IMR-90 (cell line): ENCODE measurements at regions not wholly inside any gene's neighbourhood (a gene's known extent, or its start where the extent isn't known, plus 50 kb on each side); places are given as distances from the start of the nearest gene placed in this dataset.

Experiments used
- ATAC-seq: fragments of 200-7000 bp; cut with Tn5 transposase; 2 replicates; pipeline ENCODE4 v1.9.1; 2020; ENCODE audit warnings: low read depth, mild to moderate bottlenecking, moderate library complexity
- BruUV-seq: library from RNA; stranded (reverse); fragments of 400-500 nt; replicated peaks from 2 replicates; lab custom pipeline; 2021; lab: Mats Ljungman, UMichigan
- CTCF ChIA-PET: fragments of 300-600 bp; formaldehyde crosslinking; extraction: SDS; loops from one replicate; lab custom pipeline; 2021; ENCODE audit warnings: antibody characterized with exemption; lab: Yijun Ruan, JAX
- POLR2A ChIA-PET: fragments of 300-600 bp; sonication (Branson Sonifier 250); formaldehyde crosslinking; loops from one replicate; lab custom pipeline; 2022; ENCODE audit warnings: antibody characterized with exemption; ENCODE audit not compliant: unreplicated experiment; lab: Charles Lee
- DNase-seq: peaks from one replicate; pipeline ENCODE4 v3.0.0; 2013
- H2AFZ ChIP-seq: replicated peaks from 2 replicates; pipeline ENCODE3; 2013; ENCODE audit warnings: low read length, mild to moderate bottlenecking; ENCODE audit not compliant: poor library complexity
- H2AK5ac ChIP-seq: 2 replicates; pipeline ENCODE4 v1.6.1; 2013; ENCODE audit warnings: low read depth, low read length, inconsistent platforms
- H2AK9ac ChIP-seq: replicated peaks from 2 replicates; pipeline ENCODE3; 2013; ENCODE audit warnings: mild to moderate bottlenecking, low read depth, low read length, moderate library complexity; ENCODE audit not compliant: poor library complexity
- H2BK120ac ChIP-seq: 2 replicates; pipeline ENCODE4 v1.6.1; 2013; ENCODE audit warnings: low read depth, low read length, inconsistent platforms
- H2BK15ac ChIP-seq: 3 replicates; pipeline ENCODE4 v1.6.1; 2013; ENCODE audit warnings: low read depth, low read length, inconsistent platforms
- H2BK20ac ChIP-seq: 2 replicates; pipeline ENCODE4 v1.6.1; 2013; ENCODE audit warnings: low read depth, mild to moderate bottlenecking, inconsistent platforms, low read length, moderate library complexity
- H2BK5ac ChIP-seq: 2 replicates; pipeline ENCODE4 v1.6.1; 2013; ENCODE audit warnings: mild to moderate bottlenecking, low read depth, low read length, inconsistent platforms; ENCODE audit not compliant: poor library complexity, severe bottlenecking
- H3K14ac ChIP-seq: replicated peaks from 2 replicates; pipeline ENCODE4 v1.6.1; 2013; ENCODE audit warnings: low read depth, low read length, inconsistent platforms
- H3K18ac ChIP-seq: 2 replicates; pipeline ENCODE4 v1.6.1; 2013; ENCODE audit warnings: low read depth, low read length, control low read depth
- H3K23ac ChIP-seq: 2 replicates; pipeline ENCODE4 v1.6.1; 2013; ENCODE audit warnings: low read depth, low read length, inconsistent platforms
- H3K27ac ChIP-seq: 2 replicates; pipeline ENCODE4 v1.5.1; 2013; ENCODE audit warnings: mild to moderate bottlenecking, control low read depth, low read length; ENCODE audit not compliant: insufficient read depth
- H3K27me3 ChIP-seq: 2 replicates; pipeline ENCODE4 v1.6.1; 2013; ENCODE audit warnings: low read length; ENCODE audit not compliant: control insufficient read depth, insufficient read depth
- H3K36me3 ChIP-seq: 2 replicates; pipeline ENCODE4 v1.6.1; 2013; ENCODE audit warnings: low read length, mixed read lengths; ENCODE audit not compliant: control insufficient read depth, insufficient read depth
- H3K4ac ChIP-seq: 2 replicates; pipeline ENCODE4 v1.6.1; 2013; ENCODE audit warnings: low read depth, low read length, inconsistent platforms
- H3K4me1 ChIP-seq: 2 replicates; pipeline ENCODE4 v1.6.1; 2013; ENCODE audit warnings: low read length, mixed read lengths; ENCODE audit not compliant: control insufficient read depth, insufficient read depth
- H3K4me2 ChIP-seq: 2 replicates; pipeline ENCODE4 v1.6.1; 2013; ENCODE audit warnings: low read depth, mild to moderate bottlenecking, control low read depth, low read length, moderate library complexity
- H3K4me3 ChIP-seq: 2 replicates; pipeline ENCODE4 v1.5.1; 2013; ENCODE audit warnings: low read depth, mild to moderate bottlenecking, control low read depth, low read length, moderate library complexity; ENCODE audit not compliant: insufficient read depth
- H3K56ac ChIP-seq: 2 replicates; pipeline ENCODE4 v1.6.1; 2013; ENCODE audit warnings: low read length, inconsistent platforms; ENCODE audit not compliant: insufficient read depth; ENCODE audit errors: extremely low read depth
- H3K79me1 ChIP-seq, 2 experiments: 2 replicates each; pipeline ENCODE4 v1.6.1; 2013; ENCODE audit warnings: low read length in 2 of 2, inconsistent platforms in 1 of 2, low read depth in 1 of 2
- H3K9ac ChIP-seq: 2 replicates; pipeline ENCODE4 v1.6.1; 2013; ENCODE audit warnings: low read depth, low read length, control low read depth
- H3K9me1 ChIP-seq: 2 replicates; pipeline ENCODE4 v1.6.1; 2013; ENCODE audit warnings: low read length, inconsistent platforms; ENCODE audit not compliant: insufficient read depth
- H3K9me3 ChIP-seq: 2 replicates; pipeline ENCODE4 v1.6.1; 2013; ENCODE audit warnings: low read length; ENCODE audit not compliant: control insufficient read depth, insufficient read depth
- H4K20me1 ChIP-seq: 2 replicates; pipeline ENCODE4 v1.6.1; 2013; ENCODE audit warnings: low read length, inconsistent platforms; ENCODE audit not compliant: insufficient read depth
- H4K5ac ChIP-seq: 2 replicates; pipeline ENCODE4 v1.6.1; 2013; ENCODE audit warnings: mild to moderate bottlenecking, low read depth, low read length, control low read depth
- H4K8ac ChIP-seq, 2 experiments: 2 replicates each; pipeline ENCODE4 v1.6.1; 2013; ENCODE audit warnings: low read depth in 2 of 2, low read length in 2 of 2, control low read depth in 1 of 2, inconsistent platforms in 1 of 2
- H4K91ac ChIP-seq: 2 replicates; pipeline ENCODE4 v1.6.1; 2013; ENCODE audit warnings: low read depth, low read length, inconsistent platforms; ENCODE audit not compliant: insufficient read depth
- BHLHE40 ChIP-seq: fragments of 150-350 bp; IDR thresholded peaks from 2 replicates; pipeline ENCODE4 v1.6.1; 2016; ENCODE audit warnings: mild to moderate bottlenecking, low read depth, low read length
- CEBPB ChIP-seq: IDR thresholded peaks from 2 replicates; pipeline ENCODE4 v1.6.1; 2012; ENCODE audit warnings: low read depth, low read length, improper control_type of control experiment
- CHD1 ChIP-seq: IDR thresholded peaks from 2 replicates; pipeline ENCODE4 v1.6.1; 2012; ENCODE audit warnings: low read depth, low read length, improper control_type of control experiment
- FOS ChIP-seq: fragments of 150-350 bp; IDR thresholded peaks from 2 replicates; pipeline ENCODE4 v1.6.1; 2016; ENCODE audit warnings: low read depth, low read length
- MAFK ChIP-seq: IDR thresholded peaks from 2 replicates; pipeline ENCODE4 v1.6.1; 2012; ENCODE audit warnings: low read depth, low read length, improper control_type of control experiment
- MAZ ChIP-seq: IDR thresholded peaks from 2 replicates; pipeline ENCODE4 v1.6.1; 2012; ENCODE audit warnings: low read depth, mild to moderate bottlenecking, low read length, improper control_type of control experiment, moderate library complexity, borderline replicate concordance
- MXI1 ChIP-seq: IDR thresholded peaks from 2 replicates; pipeline ENCODE4 v1.6.1; 2012; ENCODE audit warnings: low read depth, mild to moderate bottlenecking, low read length, moderate library complexity, borderline replicate concordance
- NFE2L2 ChIP-seq: fragments of 150-350 bp; IDR thresholded peaks from 2 replicates; pipeline ENCODE4 v1.6.1; 2016; ENCODE audit warnings: low read depth, mild to moderate bottlenecking, low read length
- POLR2A ChIP-seq: IDR thresholded peaks from 2 replicates; pipeline ENCODE4 v1.6.1; 2012; ENCODE audit warnings: mild to moderate bottlenecking, low read depth, low read length
- RAD21 ChIP-seq: IDR thresholded peaks from 2 replicates; pipeline ENCODE4 v1.6.1; 2012; ENCODE audit warnings: low read length, improper control_type of control experiment
- RCOR1 ChIP-seq: IDR thresholded peaks from 2 replicates; pipeline ENCODE4 v1.6.1; 2012; ENCODE audit warnings: mild to moderate bottlenecking, low read length, improper control_type of control experiment; ENCODE audit not compliant: insufficient replicate concordance
- RFX5 ChIP-seq: IDR thresholded peaks from 2 replicates; pipeline ENCODE4 v1.8.0; 2012; ENCODE audit warnings: low read depth, mild to moderate bottlenecking, low read length, moderate library complexity
- SMC3 ChIP-seq: fragments of 150-350 bp; IDR thresholded peaks from 2 replicates; pipeline ENCODE4 v1.6.1; 2016; ENCODE audit warnings: low read depth, mild to moderate bottlenecking, antibody characterized with exemption, low read length, moderate library complexity
- WGBS, 2 experiments: methylation state at CpG; one replicate each; pipeline versions ENCODE4 v1.1.5 to v1.1.7; 2013; ENCODE audit warnings: missing lambda C conversion rate in 2 of 2; ENCODE audit not compliant: insufficient read length in 1 of 2; ENCODE audit errors: extremely low coverage in 2 of 2; 5-methylcytosine and 5-hydroxymethylcytosine counted together
- dilution Hi-C: fragments of 300-500 bp; cut with HindIII; formaldehyde crosslinking; loops from one replicate; pipeline ENCODE4 v1.14.3; 2018; ENCODE audit warnings: low sequenced_read_pairs; ENCODE audit not compliant: unreplicated experiment
- in situ Hi-C: fragments of 300-500 bp; cut with MboI; formaldehyde crosslinking; loops from 3 replicates; pipeline ENCODE4 v1.14.3; 2019; ENCODE audit warnings: low sequenced_read_pairs, inconsistent platforms, mixed read lengths
- intact Hi-C: fragments of 100-400 bp; cut with micrococcal nuclease; formaldehyde crosslinking; loops from 2 replicates; pipeline ENCODE4 v1.10.0; 2022
- TF ChIP-seq, protein P1 (sequence below): fragments of 150-350 bp; IDR thresholded peaks from 2 replicates; pipeline ENCODE4 v1.6.1; 2016; ENCODE audit warnings: low read depth, mild to moderate bottlenecking, low read length, moderate library complexity, borderline replicate concordance
- TF ChIP-seq, protein P2 (sequence below): conservative IDR thresholded peaks from 2 replicates; pipeline ENCODE4 v1.5.1; 2012; ENCODE audit warnings: mild to moderate bottlenecking, low read depth, low read length, improper control_type of control experiment
- TF ChIP-seq, protein P3 (sequence below): fragments of 150-350 bp; IDR thresholded peaks from 2 replicates; pipeline ENCODE4 v1.6.1; 2017; ENCODE audit warnings: mild to moderate bottlenecking, antibody characterized with exemption, low read length, low read depth

DNA sequence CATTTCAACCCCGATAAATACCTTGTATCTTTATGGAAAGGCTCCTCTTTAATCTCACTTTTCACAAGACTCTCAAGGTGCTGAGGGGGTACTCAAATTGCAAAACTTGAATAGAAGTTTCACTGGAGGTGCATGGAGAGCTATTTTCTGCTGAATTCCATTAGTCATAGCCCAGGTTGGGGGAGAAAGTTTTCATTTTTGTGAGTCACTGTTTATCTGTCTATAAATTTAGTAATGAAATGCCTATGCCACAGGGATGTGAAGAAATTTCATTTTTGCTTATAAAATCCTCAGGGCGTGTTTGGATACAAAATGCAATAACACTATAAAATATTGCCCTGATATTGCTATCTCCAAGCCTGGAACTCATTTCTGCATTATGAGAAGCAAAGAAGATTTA, 346.3 kb downstream of the LRATD1 start:
- H3K4me3 ChIP-seq, result no peak overlapping the region
- no peaks in the 10 kb centered on the region for H3K36me3 ChIP-seq
- H3K4me2 ChIP-seq, result no peak overlapping the region
- intact Hi-C loops, result no loop called here
- TF ChIP-seq CEBPB (no peak), CHD1 (no peak), BHLHE40 (no peak), MAFK (no peak), SMC3 (no peak), FOS (no peak), NFE2L2 (no peak), RAD21 (no peak), MAZ (no peak), RFX5 (no peak), POLR2A (no peak), MXI1 (no peak), RCOR1 (no peak)
- TF ChIP-seq, protein P1, sequence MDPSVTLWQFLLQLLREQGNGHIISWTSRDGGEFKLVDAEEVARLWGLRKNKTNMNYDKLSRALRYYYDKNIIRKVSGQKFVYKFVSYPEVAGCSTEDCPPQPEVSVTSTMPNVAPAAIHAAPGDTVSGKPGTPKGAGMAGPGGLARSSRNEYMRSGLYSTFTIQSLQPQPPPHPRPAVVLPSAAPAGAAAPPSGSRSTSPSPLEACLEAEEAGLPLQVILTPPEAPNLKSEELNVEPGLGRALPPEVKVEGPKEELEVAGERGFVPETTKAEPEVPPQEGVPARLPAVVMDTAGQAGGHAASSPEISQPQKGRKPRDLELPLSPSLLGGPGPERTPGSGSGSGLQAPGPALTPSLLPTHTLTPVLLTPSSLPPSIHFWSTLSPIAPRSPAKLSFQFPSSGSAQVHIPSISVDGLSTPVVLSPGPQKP, result no peak
- TF ChIP-seq, protein P2, sequence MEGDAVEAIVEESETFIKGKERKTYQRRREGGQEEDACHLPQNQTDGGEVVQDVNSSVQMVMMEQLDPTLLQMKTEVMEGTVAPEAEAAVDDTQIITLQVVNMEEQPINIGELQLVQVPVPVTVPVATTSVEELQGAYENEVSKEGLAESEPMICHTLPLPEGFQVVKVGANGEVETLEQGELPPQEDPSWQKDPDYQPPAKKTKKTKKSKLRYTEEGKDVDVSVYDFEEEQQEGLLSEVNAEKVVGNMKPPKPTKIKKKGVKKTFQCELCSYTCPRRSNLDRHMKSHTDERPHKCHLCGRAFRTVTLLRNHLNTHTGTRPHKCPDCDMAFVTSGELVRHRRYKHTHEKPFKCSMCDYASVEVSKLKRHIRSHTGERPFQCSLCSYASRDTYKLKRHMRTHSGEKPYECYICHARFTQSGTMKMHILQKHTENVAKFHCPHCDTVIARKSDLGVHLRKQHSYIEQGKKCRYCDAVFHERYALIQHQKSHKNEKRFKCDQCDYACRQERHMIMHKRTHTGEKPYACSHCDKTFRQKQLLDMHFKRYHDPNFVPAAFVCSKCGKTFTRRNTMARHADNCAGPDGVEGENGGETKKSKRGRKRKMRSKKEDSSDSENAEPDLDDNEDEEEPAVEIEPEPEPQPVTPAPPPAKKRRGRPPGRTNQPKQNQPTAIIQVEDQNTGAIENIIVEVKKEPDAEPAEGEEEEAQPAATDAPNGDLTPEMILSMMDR, result no peak
- TF ChIP-seq, protein P3, sequence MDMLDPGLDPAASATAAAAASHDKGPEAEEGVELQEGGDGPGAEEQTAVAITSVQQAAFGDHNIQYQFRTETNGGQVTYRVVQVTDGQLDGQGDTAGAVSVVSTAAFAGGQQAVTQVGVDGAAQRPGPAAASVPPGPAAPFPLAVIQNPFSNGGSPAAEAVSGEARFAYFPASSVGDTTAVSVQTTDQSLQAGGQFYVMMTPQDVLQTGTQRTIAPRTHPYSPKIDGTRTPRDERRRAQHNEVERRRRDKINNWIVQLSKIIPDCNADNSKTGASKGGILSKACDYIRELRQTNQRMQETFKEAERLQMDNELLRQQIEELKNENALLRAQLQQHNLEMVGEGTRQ, result no peak
- whole genome bisulfite sequencing, 2 experiments, result 100% methylated on average over 1 of the region's 2 CpGs; no CpG with 5 or more reads in 1 of the 2 experiments
- no peak overlapping the region for H3K56ac ChIP-seq
- BruUV-seq, result no TSS peak
- H3K9ac ChIP-seq, result no peak overlapping the region
- H4K91ac ChIP-seq, result no peak overlapping the region
- dilution Hi-C loops, result no loop called here
- no peak overlapping the region for H2AK5ac ChIP-seq
- H2BK5ac ChIP-seq, result no peak overlapping the region
- no peaks in the 10 kb centered on the region for H3K9me3 ChIP-seq
- H3K9me1 ChIP-seq, result no peaks in the 10 kb centered on the region
- no peak overlapping the region for H2AK9ac ChIP-seq
- no peaks in the 10 kb centered on the region for H4K20me1 ChIP-seq
- H3K27ac ChIP-seq, result no peak overlapping the region
- no peak overlapping the region for H2BK120ac ChIP-seq
- ATAC-seq (no peak), DNase-seq (no peak)
- no peaks in the 10 kb centered on the region for H3K79me1 ChIP-seq
- H3K4me1 ChIP-seq, result no peaks in the 10 kb centered on the region
- H4K5ac ChIP-seq, result no peak overlapping the region
- H3K14ac ChIP-seq, result no peak overlapping the region
- H3K23ac ChIP-seq, result no peak overlapping the region
- no peak overlapping the region for H3K4ac ChIP-seq
- H4K8ac ChIP-seq, result no peak overlapping the region
- no peak overlapping the region for H2BK20ac ChIP-seq
- in situ Hi-C loops, result no loop called here
- no peak overlapping the region for H3K18ac ChIP-seq
- ChIA-PET CTCF (no interaction called here), POLR2A (no interaction called here)
- no peak overlapping the region for H2BK15ac ChIP-seq
- no peak overlapping the region for H2AFZ ChIP-seq
- no peaks in the 10 kb centered on the region for H3K27me3 ChIP-seq
